Coronary artery (tissue), 2 donors: ENCODE measurements at regions not wholly inside any gene's neighbourhood (a gene's known extent, or its start where the extent isn't known, plus 50 kb on each side); places are given as distances from the start of the nearest gene placed in this dataset.
"Not testable (repeated sequence)": the region's sequence is repeated elsewhere in the genome, so short reads cannot be mapped to it uniquely, and the experiment has no call there.

Source experiments
- DNase-seq: peaks from one replicate; pipeline ENCODE4 v3.0.0-alpha.2; 2017; ENCODE audit warnings: low spot score
- H3K27ac ChIP-seq, 2 donors: fragments of 200-600 bp; sonication (generic); one replicate each; pipeline ENCODE4 v1.5.1; 2016 to 2019
- H3K4me3 ChIP-seq: fragments of 200-600 bp; sonication (generic); 2 replicates; pipeline ENCODE4 v1.5.1; 2016; ENCODE audit warnings: mild to moderate bottlenecking, moderate library complexity
- TF ChIP-seq, protein P1 (sequence below): fragments of 200-600 bp; sonication (generic); IDR thresholded peaks from one replicate; pipeline ENCODE4 v1.5.1; 2019; ENCODE audit warnings: antibody characterized with exemption

DNA sequence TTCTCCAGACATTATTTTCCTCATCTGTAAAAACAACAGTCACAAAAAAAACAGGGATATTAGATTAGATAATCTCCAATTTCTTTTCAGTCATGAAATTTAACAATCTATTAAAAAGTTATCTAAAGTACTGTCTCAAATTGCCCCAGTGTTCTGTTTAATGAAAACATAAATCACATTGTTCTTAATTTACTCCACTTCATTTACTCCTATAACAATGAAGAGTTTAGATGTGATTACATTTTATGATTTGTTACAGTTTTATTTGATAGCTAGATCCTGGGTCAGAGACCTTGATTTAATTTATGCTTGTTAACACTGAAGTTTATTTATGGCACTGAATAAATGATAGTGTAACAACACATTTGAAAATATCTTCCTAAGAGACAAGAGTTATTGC, 230.2 kb upstream of the TRPC4 start:
- no peak for DNase-seq
- H3K4me3 ChIP-seq = no peak overlapping the region
- H3K27ac ChIP-seq = no peak overlapping the region
- TF ChIP-seq, protein P1, sequence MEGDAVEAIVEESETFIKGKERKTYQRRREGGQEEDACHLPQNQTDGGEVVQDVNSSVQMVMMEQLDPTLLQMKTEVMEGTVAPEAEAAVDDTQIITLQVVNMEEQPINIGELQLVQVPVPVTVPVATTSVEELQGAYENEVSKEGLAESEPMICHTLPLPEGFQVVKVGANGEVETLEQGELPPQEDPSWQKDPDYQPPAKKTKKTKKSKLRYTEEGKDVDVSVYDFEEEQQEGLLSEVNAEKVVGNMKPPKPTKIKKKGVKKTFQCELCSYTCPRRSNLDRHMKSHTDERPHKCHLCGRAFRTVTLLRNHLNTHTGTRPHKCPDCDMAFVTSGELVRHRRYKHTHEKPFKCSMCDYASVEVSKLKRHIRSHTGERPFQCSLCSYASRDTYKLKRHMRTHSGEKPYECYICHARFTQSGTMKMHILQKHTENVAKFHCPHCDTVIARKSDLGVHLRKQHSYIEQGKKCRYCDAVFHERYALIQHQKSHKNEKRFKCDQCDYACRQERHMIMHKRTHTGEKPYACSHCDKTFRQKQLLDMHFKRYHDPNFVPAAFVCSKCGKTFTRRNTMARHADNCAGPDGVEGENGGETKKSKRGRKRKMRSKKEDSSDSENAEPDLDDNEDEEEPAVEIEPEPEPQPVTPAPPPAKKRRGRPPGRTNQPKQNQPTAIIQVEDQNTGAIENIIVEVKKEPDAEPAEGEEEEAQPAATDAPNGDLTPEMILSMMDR = no peak

DNA sequence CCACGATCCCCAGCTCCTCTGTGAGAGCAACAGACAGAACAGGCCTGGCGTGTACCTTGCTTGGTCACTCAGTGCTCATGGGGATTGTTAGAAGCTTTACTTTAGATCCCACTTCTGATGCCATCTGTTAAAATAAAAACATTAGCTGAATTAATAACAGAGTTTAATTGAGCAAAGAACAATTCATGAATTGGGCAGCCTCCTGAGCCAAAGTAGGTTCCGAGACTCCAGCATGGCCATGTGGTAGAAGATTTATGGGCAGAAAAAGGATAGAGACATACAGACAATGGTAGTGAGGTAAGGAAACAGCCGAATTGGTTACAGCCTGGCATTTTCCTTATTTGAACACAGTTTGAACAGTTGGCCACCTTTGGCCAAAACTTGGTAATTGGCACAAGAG, 223.9 kb upstream of the TRPC4 start:
- TF ChIP-seq, protein P1 = no peak
- Histone ChIP-seq H3K27ac (no peak overlapping the region), H3K4me3 (no peak overlapping the region)
- no peak for DNase-seq

DNA sequence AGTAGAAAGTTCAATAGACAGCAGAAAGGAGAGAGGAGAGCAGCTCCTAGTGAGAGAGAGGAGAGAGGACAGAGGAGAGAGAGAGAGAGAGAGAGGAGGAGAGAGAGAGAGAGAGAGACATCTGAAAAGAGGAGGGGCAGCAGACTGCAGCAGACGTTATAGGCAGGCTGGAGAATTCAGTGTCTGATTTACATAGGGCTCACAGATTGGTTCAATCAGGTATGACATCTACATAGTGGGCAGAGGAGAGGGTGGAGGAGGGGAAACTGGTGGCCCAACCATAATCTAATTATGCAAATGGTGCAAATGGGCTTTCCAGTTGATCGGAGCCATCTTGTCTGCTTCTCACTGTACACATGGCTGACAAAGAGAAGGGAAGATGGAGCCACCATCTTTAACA, 221.3 kb upstream of the TRPC4 start:
- DNase-seq = no peak
- TF ChIP-seq, protein P1 = no peak
- Histone ChIP-seq H3K27ac (no peak overlapping the region), H3K4me3 (no peak overlapping the region)

DNA sequence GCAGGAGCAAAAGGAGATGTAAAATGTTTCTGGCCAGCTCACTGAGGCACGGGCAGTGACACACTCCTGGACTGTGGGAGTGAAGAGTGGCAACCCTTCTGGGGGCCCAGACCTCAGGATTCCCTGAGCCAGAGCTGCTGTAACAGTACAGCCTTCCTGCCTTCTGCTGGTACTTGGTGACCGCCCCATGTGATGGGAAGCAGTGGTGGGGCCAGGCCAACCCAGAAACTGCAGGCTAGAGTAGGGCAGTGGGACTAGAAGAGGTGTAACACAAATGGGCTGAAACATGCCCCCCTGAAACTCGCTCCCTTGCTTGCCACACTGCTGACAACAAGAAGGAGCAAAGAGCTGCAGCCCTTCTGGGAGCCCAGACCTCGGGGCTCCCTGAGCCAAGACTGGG, 217.1 kb upstream of the TRPC4 start:
- DNase-seq = no peak
- TF ChIP-seq, protein P1 = no peak
- Histone ChIP-seq H3K27ac (no peak overlapping the region), H3K4me3 (no peak overlapping the region)

DNA sequence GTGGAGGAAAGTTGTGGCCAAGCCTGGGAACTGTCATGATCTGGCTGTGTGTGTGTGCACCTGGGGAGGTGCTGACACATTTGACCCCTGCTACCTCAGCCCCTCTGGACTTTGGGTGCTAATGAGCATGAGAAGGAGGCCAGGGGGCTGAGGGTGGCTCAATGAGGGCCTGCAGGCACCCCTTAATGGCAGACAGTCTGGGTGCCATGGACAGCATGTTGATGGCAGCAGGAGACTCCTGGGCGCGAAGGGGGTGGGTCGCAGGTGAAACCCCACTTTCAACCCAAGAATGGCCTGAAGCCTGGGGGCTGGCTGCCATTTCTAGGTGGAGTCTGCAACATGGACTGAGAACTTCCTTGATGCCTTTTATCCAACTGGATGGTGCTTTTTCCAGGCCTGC, 216.4 kb upstream of the TRPC4 start:
- TF ChIP-seq, protein P1 = no peak
- Histone ChIP-seq H3K27ac (no peak overlapping the region), H3K4me3 (no peak overlapping the region)
- no peak for DNase-seq

DNA sequence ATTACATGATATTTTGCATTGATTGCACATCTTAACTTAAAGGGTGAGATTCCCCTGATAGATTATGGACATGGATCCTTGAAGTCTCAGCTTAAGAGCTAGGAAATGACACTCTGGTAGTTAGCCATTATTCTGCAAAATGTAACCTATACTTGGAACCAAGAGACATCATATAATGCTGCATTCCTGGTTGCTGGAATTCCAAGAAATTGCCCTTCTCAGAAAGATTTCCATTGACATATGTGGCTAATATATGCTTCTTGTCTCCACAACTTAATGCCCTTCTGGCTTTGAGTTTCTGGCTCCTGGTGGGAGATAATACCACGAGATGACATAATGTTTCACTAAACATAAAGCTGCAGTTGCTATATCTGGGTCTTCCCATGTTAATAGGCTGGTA, 204.4 kb upstream of the TRPC4 start:
- Histone ChIP-seq H3K27ac (no peak overlapping the region), H3K4me3 (no peak overlapping the region)
- TF ChIP-seq, protein P1 = no peak

DNA sequence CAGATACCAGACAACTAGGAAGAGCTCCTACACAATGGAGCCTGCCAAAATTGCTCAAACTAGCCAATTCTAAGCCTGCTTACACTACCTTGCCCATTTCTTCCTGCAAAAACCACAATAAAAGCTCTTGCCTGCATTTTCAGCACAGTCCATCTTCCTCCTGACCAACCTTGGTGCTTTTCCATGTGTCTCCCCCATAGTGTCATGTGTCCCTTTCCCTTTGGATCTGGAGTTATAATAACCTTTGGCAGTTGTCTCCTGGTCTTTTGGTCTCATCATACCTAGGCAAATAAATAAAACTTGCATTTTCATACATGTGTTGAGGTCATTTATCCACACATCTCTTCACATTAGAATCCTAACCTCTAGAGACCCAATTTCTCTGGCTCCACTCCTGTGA, 203.1 kb upstream of the TRPC4 start:
- no peak overlapping the region for H3K27ac ChIP-seq
- no peak for DNase-seq
- TF ChIP-seq, protein P1 = no peak
- no peak overlapping the region for H3K4me3 ChIP-seq

More for the DNA sequence above, 204.4 kb upstream of the TRPC4 start:
- DNase-seq = no peak

DNA sequence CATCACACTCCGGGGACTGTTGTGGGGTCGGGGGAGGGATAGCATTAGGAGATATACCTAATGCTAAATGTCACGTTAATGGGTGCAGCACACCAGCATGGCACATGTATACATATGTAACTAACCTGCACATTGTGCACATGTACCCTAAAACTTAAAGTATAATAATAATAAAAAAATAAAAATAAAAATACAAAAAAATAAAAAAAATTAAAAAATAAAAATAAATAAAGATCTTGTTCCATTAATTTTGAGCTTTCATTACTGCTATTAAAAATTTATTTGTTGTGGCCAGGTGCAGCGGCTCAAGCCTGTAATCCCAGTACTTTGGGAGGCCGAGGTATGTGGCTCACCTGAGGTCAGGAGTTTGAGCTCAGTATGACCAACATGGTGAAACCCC, 201.8 kb upstream of the TRPC4 start:
- not testable (repeated sequence) for DNase-seq, H3K27ac ChIP-seq, H3K4me3 ChIP-seq
